Osteoblast (primary cell): ENCODE measurements at regions not wholly inside any gene's neighbourhood (a gene's known extent, or its start where the extent isn't known, plus 50 kb on each side); places are given as distances from the start of the nearest gene placed in this dataset.

Experiments used
- DNase-seq: peaks from one replicate; pipeline ENCODE4 v3.0.0; 2011; ENCODE audit warnings: low spot score, mixed read lengths; ENCODE audit not compliant: insufficient read length; ENCODE audit errors: missing footprints
- H2AFZ ChIP-seq: 2 replicates; pipeline ENCODE4 v1.6.0; 2011; ENCODE audit warnings: mild to moderate bottlenecking, low read length
- H3K27ac ChIP-seq: 2 replicates; pipeline ENCODE4 v1.5.1; 2011; ENCODE audit warnings: mild to moderate bottlenecking, low read depth, low read length, moderate library complexity
- H3K27me3 ChIP-seq: 2 replicates; pipeline ENCODE4 v1.6.0; 2012; ENCODE audit warnings: mild to moderate bottlenecking, control low read depth, inconsistent platforms, low read length, moderate library complexity; ENCODE audit not compliant: insufficient read depth
- H3K36me3 ChIP-seq: 2 replicates; pipeline ENCODE4 v1.5.1; 2011; ENCODE audit warnings: mild to moderate bottlenecking, low read length, control low read depth, moderate library complexity; ENCODE audit not compliant: insufficient read depth
- H3K4me1 ChIP-seq: 2 replicates; pipeline ENCODE4 v1.5.1; 2011; ENCODE audit warnings: mild to moderate bottlenecking, low read length, control low read depth, moderate library complexity; ENCODE audit not compliant: insufficient read depth
- H3K4me2 ChIP-seq: 2 replicates; pipeline ENCODE4 v1.6.0; 2011; ENCODE audit warnings: mild to moderate bottlenecking, low read length; ENCODE audit not compliant: insufficient read depth
- H3K4me3 ChIP-seq: fragments of 200-600 bp; sonication (generic); 3 replicates; pipeline ENCODE4 v1.5.1; 2012; ENCODE audit warnings: mild to moderate bottlenecking, low read length, inconsistent platforms; ENCODE audit not compliant: insufficient read depth
- H3K79me2 ChIP-seq: 2 replicates; pipeline ENCODE4 v1.6.0; 2012; ENCODE audit warnings: mild to moderate bottlenecking, low read length, control low read depth, inconsistent platforms; ENCODE audit not compliant: insufficient read depth
- H3K9me3 ChIP-seq: 2 replicates; pipeline ENCODE4 v1.5.1; 2011; ENCODE audit warnings: low read depth, low read length, control low read depth
- H4K20me1 ChIP-seq: 2 replicates; pipeline ENCODE4 v1.6.0; 2012; ENCODE audit warnings: mild to moderate bottlenecking, low read length, control low read depth; ENCODE audit not compliant: insufficient read depth
- CTCF ChIP-seq: IDR thresholded peaks from 2 replicates; pipeline ENCODE4 v1.5.1; 2011; ENCODE audit warnings: mild to moderate bottlenecking, low read depth, low read length, moderate library complexity; ENCODE audit errors: extremely low read depth

- no peaks in the 10 kb centered on the region for H3K36me3 ChIP-seq
- H4K20me1 ChIP-seq: no peaks in the 10 kb centered on the region
- no peak for DNase-seq
- no peaks in the 10 kb centered on the region for H3K79me2 ChIP-seq
- no peak overlapping the region for H3K4me3 ChIP-seq
- no peak for TF ChIP-seq CTCF
- no peaks in the 10 kb centered on the region for H3K9me3 ChIP-seq
- H3K4me1 ChIP-seq: no peaks in the 10 kb centered on the region
- H3K27ac ChIP-seq: no peak overlapping the region
- H2AFZ ChIP-seq: no peak overlapping the region
- no peaks in the 10 kb centered on the region for H3K27me3 ChIP-seq
- no peak overlapping the region for H3K4me2 ChIP-seq
Observed at GRCh38 chr7:51592842-51593599, 276.4 kb upstream of the COBL start.

GRCh38 chr7:51591223-51591622, 274.6 kb upstream of the COBL start:
- Histone ChIP-seq H3K4me3 (no peak overlapping the region), H3K36me3 (no peaks in the 10 kb centered on the region), H3K9me3 (no peaks in the 10 kb centered on the region), H2AFZ (no peak overlapping the region), H3K27ac (no peak overlapping the region), H3K79me2 (no peaks in the 10 kb centered on the region), H4K20me1 (no peaks in the 10 kb centered on the region), H3K4me1 (no peaks in the 10 kb centered on the region), H3K4me2 (no peak overlapping the region), H3K27me3 (no peaks in the 10 kb centered on the region)
- no peak for DNase-seq
- no peak for TF ChIP-seq CTCF

- no peaks in the 10 kb centered on the region for H4K20me1 ChIP-seq
- no peaks in the 10 kb centered on the region for H3K9me3 ChIP-seq
- H3K4me2 ChIP-seq: no peak overlapping the region
- H3K36me3 ChIP-seq: no peaks in the 10 kb centered on the region
- no peaks in the 10 kb centered on the region for H3K79me2 ChIP-seq
- no peak for DNase-seq
- H2AFZ ChIP-seq: no peak overlapping the region
- H3K4me3 ChIP-seq: no peak overlapping the region
- TF ChIP-seq CTCF: no peak
- H3K27ac ChIP-seq: no peak overlapping the region
- H3K4me1 ChIP-seq: no peaks in the 10 kb centered on the region
- H3K27me3 ChIP-seq: no peaks in the 10 kb centered on the region
Observed at GRCh38 chr7:51590746-51591145, 274.1 kb upstream of the COBL start.

- no peak overlapping the region for H2AFZ ChIP-seq
Observed at GRCh38 chr7:51589111-51589510, 272.5 kb upstream of the COBL start.

More at GRCh38 chr7:51589111-51589510, 272.5 kb upstream of the COBL start:
- Histone ChIP-seq H3K9me3 (peaks cover 3% of the 10 kb centered on the region), H3K4me2 (no peak overlapping the region), H4K20me1 (no peaks in the 10 kb centered on the region), H3K27ac (no peak overlapping the region), H3K27me3 (no peaks in the 10 kb centered on the region), H3K79me2 (no peaks in the 10 kb centered on the region), H3K36me3 (no peaks in the 10 kb centered on the region), H3K4me3 (no peak overlapping the region), H3K4me1 (no peaks in the 10 kb centered on the region)
- no peak for DNase-seq
- no peak for TF ChIP-seq CTCF
